HG03354 (cell line): ENCODE measurements at regions not wholly inside any gene's neighbourhood (a gene's known extent, or its start where the extent isn't known, plus 50 kb on each side); places are given as distances from the start of the nearest gene placed in this dataset.
"Not testable (repeated sequence)": the region's sequence is repeated elsewhere in the genome, so short reads cannot be mapped to it uniquely, and the experiment has no call there.

Source experiments
- ATAC-seq: cut with Tn5 transposase; IDR thresholded peaks from one replicate; pipeline ENCODE4 v1.9.1; 2021; ENCODE audit warnings: mild to moderate bottlenecking; ENCODE audit not compliant: unreplicated experiment, poor library complexity, severe bottlenecking

GRCh38 chr1:88499671-88500070 is 184.4 kb upstream of the PKN2 start:
- ATAC-seq: no peak

DNA sequence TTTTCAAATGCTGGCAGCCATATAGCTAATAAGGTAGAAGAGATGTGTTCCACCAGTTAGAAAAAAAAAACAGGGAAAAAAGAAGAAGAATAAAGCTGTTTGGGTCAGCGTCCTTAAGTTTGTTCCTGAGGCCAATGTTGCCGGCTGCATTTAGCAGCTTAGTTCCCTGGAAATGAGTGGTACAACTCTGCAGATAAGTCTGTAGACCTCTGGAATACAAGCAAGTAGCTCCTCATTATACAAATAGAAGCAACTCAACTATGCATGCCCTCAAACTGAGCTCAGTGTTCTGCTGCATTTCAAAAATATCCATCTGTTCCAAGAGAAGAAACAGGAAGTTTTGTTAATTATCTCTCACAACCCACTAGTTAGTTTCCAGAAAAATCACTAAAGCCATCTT is 181.2 kb upstream of the PKN2 start:
- ATAC-seq: no peak

- ATAC-seq: no peak
These were observed 180.4 kb upstream of the PKN2 start for GRCh38 chr1:88503646-88504045.

- ATAC-seq: no peak
These were observed 179.5 kb upstream of the PKN2 start for GRCh38 chr1:88504601-88505000.

- no peak for ATAC-seq
These were observed 174.7 kb upstream of the PKN2 start for GRCh38 chr1:88509379-88509778.

GRCh38 chr1:88514544-88515060 is 169.5 kb upstream of the PKN2 start:
- ATAC-seq: no peak

GRCh38 chr1:88517499-88517898 is 166.6 kb upstream of the PKN2 start:
- not testable (repeated sequence) for ATAC-seq

DNA sequence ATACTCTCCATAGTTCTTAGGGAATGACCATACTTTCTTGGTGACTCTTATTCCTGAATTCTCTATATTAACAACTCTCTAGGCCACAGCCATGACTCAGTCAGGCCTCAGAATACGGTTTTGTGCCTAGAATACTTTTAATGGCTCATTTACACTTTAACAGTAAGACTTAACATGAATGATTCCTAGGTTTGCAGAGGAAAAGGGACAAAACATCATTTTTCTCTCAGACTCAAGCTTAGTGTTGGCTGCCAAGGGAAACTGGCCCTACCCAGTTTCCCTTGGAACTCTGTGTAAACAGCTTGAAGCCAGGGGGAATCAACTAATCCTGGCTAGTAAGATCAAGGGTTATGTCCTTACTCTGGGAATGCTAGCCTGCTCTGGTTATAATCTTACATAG is 164.9 kb upstream of the PKN2 start:
- no peak for ATAC-seq

DNA sequence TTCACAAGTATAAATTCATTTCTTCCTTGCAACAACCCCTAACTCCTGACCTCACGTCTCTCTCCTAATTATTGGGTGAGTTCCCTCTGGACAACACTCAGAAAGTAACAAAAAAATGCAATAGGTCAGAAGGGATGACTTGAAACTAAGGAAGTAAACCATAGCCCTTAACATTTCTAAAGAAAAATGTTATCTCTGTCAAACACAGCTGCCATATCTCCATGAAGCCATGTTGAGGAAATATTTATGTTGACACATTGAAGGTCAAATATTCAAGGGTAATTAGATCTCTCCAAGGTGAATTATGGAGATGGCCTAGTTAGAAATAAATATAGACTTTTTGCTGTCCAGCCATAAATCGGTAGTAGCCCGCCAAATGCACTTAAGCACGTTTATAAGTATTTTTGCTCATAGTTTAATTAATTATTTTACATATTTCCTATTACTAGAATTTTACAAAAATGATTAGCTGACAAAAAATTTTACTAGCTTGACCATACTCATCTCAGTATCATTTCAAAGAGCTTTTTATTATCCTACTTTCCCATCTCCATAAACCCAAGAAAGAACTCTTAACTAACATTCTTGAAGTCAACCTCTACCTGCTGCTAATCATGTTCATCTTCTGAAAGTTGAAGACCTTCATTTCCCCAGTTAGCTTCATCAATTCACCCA is 160.1 kb upstream of the PKN2 start:
- no peak for ATAC-seq

- no peak for ATAC-seq
These were observed 157.6 kb upstream of the PKN2 start for GRCh38 chr1:88526456-88526855.

- ATAC-seq: no peak
These were observed 155.3 kb upstream of the PKN2 start for GRCh38 chr1:88528792-88529191.

DNA sequence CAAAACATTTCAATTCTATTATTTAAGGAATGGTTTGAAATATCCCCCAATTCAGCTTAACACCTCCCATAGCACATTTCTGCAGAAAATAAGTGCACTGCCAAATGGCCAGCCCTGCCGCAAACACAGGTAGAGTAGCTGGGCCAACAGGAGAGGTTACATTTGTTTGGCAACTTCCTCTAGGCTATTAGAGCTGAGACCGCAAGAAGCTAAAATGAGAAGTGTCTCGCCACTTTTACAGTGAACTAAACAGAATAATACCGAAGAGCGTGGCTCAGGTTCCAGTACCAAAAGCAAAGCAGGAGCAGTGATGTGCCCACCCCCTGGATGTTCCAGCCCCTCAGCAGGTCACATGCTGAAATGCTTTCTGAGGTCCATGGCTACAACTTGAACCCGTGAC is 154.5 kb upstream of the PKN2 start:
- ATAC-seq: no peak

DNA sequence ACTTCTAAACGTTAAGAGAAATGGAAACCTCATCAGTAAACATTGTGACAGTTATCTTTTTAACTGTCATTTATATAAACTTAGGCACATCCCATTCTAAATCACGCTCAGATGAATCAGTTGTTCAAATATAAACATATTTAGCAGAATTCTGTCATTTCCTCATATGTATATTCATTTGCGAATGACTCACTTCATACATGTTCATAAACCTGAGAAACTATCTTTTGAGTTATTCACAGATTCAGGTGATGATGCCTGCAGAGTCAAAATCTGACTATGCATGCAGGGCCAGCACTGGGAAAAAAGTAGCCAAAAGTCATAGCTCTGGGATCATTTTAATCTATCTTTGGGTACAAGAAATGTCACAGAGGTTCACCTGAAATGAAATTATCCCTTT is 153.8 kb upstream of the PKN2 start:
- ATAC-seq: no peak

- ATAC-seq: no peak
These were observed 146.3 kb upstream of the PKN2 start for GRCh38 chr1:88537787-88538186.

DNA sequence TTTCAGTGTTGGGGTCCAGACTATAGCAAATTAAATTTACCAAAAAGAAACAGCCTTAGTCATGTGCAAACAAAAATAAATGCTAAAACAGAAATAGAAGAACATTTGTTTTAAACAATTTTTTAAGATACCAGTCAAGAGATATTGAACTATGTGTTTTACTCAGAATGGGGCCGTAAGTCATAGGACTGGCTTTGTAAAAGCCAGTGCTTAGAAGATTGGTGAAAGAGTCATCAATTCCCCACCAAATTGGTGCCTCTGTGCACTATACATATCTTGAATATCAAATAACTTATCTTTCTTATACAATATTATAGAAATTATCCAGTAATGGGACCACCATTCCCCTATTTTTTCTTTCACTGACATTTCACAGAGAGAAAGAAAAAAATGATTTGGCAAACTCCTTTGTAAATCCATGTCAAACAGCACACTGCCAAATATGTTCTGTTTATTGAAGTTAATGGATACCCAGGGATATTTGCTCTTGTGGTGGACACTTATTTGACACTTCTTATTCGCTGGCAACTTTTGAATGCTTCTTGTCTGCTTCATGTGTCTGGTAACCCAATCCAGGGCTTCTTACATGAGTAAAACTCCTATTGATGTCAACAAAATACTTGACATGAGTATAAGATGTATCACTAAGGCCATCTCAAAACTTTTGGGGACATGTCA is 145.7 kb upstream of the PKN2 start:
- ATAC-seq: no peak

DNA sequence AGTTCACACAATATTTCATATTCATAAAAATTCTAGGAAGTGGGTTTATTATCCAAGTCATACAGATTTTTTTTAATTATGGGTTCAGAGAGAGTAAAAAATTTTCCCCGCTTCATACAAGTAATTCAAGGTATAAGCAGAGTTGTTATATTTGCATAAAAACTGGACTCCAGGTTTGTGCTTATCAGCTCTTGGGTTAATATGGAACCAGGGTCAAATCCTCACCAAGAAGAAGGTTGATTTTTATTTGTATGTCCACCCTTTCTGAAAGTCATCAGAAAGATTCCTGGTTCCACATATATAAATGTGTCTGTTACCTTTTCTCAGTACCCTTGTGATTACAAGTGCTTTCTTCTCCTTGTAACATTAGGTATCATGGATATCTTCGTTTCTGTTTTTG is 143.8 kb upstream of the PKN2 start:
- no peak for ATAC-seq

- no peak for ATAC-seq
These were observed 142.5 kb upstream of the PKN2 start for GRCh38 chr1:88541596-88541995.

DNA sequence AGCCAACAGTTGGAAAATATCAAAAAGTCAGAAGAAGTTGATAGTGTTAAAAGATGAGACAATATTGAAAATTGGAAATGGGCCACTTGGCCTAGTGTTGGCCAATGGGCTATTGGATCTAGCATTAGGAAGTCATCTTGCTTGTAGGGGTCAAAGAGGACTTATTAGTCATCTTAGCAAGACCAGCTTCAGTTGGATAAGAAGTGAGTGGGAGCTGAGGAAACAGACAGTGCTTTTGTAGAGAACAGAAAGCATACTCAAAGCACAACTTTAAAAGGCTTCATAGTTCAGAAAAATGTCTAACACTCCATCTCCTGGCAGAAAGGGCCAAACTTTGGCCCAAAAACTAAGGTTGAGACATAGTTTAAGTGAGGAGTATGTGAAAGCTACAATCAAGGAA is 139.9 kb upstream of the PKN2 start:
- no peak for ATAC-seq

DNA sequence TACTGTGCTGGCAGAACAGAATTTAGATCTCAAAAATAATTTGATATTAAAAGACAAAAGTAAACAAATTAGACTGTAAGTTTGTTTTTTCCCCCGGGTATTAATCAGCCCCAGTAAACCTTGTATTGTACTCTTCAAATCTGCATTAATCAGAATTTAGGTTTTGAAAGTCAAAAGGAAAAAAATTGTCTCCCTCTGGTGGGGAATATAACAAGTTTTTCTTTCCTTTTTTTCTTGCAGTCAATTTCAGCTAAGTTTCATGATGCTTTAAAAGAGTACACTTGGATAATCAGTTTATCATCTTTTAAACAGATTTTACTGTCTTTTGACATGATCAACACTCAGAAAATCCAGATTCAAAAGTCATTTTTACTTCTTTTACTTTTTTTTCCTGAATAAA is 134.5 kb upstream of the PKN2 start:
- no peak for ATAC-seq

- ATAC-seq: no peak
These were observed 131.8 kb upstream of the PKN2 start for GRCh38 chr1:88552226-88552625.

DNA sequence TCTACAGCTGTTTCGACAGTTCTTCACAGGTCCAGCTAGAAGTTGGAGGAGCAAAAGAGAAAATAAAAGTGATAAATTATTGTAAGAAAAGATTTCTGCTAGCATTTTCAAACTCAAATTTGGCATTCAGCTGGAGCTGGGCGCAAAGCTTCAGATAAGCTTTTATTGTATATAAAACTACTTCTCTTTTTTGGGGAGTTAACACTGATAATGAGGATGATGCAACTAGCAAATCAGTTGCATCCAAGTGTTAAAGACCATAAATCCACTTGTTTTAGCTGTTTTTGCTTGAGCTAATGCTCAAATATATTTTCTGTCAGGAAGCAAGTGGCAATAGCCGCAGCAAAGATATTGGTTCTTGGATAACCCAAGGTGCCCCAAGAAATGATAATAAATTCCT is 127.1 kb upstream of the PKN2 start:
- ATAC-seq: no peak

GRCh38 chr1:88560621-88561020 is 123.5 kb upstream of the PKN2 start:
- no peak for ATAC-seq
